Gastroesophageal sphincter (tissue), 3 donors: ENCODE measurements at regions not wholly inside any gene's neighbourhood (a gene's known extent, or its start where the extent isn't known, plus 50 kb on each side); places are given as distances from the start of the nearest gene placed in this dataset.

Experiments
- POLR2AphosphoS5 ChIP-seq: sonication (generic); formaldehyde crosslinking; IDR thresholded peaks from one replicate; pipeline ENCODE4 v1.6.1; 2017; ENCODE audit warnings: antibody characterized with exemption
- TF ChIP-seq, protein P1 (sequence below), 4 experiments: fragments of 200-600 bp in 2 of 4; fragments of 450-650 bp in 2 of 4; sonication (generic) in 1 of 4; IDR thresholded peaks; one replicate each; pipeline ENCODE4 v1.5.1; 2017 to 2019; ENCODE audit warnings: antibody characterized with exemption in 4 of 4, mild to moderate bottlenecking in 2 of 4, moderate library complexity in 2 of 4

DNA sequence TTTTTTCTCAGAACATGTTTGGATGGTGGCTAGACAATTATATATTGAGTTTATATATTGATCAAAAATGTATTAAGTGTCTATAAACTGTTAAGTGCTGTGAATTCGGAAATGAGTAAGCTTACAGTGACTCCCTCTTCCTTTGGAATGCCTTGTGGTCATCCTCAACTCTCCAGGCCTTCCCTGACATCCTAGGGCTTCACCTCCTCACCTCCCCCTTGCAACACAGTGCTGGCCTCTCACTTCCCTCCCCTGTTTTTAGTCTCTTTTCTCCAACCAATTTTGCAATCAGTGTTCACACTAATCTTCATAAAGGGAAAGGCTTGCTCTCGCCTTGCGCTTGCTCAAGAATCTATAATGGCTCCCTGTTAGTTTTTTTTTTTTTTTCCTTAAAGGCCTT lies 95.1 kb upstream of the C1orf21 start:
- TF ChIP-seq, protein P1, sequence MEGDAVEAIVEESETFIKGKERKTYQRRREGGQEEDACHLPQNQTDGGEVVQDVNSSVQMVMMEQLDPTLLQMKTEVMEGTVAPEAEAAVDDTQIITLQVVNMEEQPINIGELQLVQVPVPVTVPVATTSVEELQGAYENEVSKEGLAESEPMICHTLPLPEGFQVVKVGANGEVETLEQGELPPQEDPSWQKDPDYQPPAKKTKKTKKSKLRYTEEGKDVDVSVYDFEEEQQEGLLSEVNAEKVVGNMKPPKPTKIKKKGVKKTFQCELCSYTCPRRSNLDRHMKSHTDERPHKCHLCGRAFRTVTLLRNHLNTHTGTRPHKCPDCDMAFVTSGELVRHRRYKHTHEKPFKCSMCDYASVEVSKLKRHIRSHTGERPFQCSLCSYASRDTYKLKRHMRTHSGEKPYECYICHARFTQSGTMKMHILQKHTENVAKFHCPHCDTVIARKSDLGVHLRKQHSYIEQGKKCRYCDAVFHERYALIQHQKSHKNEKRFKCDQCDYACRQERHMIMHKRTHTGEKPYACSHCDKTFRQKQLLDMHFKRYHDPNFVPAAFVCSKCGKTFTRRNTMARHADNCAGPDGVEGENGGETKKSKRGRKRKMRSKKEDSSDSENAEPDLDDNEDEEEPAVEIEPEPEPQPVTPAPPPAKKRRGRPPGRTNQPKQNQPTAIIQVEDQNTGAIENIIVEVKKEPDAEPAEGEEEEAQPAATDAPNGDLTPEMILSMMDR (IDR thresholded peaks at IDR 0.05) = no peak
- TF ChIP-seq POLR2AphosphoS5 = no peak
